Prostate gland (tissue), 2 donors: ENCODE measurements at regions not wholly inside any gene's neighbourhood (a gene's known extent, or its start where the extent isn't known, plus 50 kb on each side); places are given as distances from the start of the nearest gene placed in this dataset.
"Not testable (repeated sequence)": the region's sequence is repeated elsewhere in the genome, so short reads cannot be mapped to it uniquely, and the experiment has no call there.

ENCODE experiments used
- POLR2A ChIP-seq: fragments of 450-650 bp; IDR thresholded peaks from one replicate; pipeline ENCODE4 v1.6.1; 2016; ENCODE audit warnings: antibody characterized with exemption, mild to moderate bottlenecking
- POLR2AphosphoS5 ChIP-seq: sonication (generic); formaldehyde crosslinking; IDR thresholded peaks from one replicate; pipeline ENCODE4 v1.6.1; 2017; ENCODE audit warnings: antibody characterized with exemption
- TF ChIP-seq, protein P1 (sequence below), 4 experiments: fragments of 200-600 bp in 2 of 4; fragments of 450-650 bp in 2 of 4; sonication (generic) in 2 of 4; IDR thresholded peaks; 1 replicate in 3 of 4; 2 replicates in 1 of 4; pipeline ENCODE4 v1.5.1; 2016 to 2019; ENCODE audit warnings: antibody characterized with exemption in 4 of 4, mild to moderate bottlenecking in 2 of 4, moderate library complexity in 2 of 4

DNA sequence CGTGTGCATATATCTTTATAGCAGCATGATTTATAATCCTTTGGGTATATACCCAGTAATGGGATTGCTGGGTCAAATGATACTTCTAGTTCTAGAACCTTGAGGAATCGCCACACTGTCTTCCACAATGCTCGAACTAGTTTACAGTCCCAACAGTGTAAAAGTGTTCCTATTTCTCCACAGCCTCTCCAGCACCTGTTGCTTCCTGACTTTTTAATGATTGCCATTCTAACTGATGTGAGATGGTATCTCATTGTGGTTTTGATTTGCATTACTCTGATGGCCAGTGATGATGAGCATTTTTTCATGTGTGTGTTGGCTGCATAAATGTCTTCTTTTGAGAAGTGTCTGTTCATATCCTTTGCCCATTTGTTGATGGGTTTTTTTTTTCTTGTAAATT is 66.0 kb upstream of the TNKS2 start:
- TF ChIP-seq, protein P1, sequence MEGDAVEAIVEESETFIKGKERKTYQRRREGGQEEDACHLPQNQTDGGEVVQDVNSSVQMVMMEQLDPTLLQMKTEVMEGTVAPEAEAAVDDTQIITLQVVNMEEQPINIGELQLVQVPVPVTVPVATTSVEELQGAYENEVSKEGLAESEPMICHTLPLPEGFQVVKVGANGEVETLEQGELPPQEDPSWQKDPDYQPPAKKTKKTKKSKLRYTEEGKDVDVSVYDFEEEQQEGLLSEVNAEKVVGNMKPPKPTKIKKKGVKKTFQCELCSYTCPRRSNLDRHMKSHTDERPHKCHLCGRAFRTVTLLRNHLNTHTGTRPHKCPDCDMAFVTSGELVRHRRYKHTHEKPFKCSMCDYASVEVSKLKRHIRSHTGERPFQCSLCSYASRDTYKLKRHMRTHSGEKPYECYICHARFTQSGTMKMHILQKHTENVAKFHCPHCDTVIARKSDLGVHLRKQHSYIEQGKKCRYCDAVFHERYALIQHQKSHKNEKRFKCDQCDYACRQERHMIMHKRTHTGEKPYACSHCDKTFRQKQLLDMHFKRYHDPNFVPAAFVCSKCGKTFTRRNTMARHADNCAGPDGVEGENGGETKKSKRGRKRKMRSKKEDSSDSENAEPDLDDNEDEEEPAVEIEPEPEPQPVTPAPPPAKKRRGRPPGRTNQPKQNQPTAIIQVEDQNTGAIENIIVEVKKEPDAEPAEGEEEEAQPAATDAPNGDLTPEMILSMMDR (IDR thresholded peaks at IDR 0.05) = not testable (repeated sequence)
- not testable (repeated sequence) for TF ChIP-seq POLR2A, POLR2AphosphoS5
